ENCODE measurements at regions not wholly inside any gene's neighbourhood (a gene's known extent, or its start where the extent isn't known, plus 50 kb on each side); places are given as distances from the start of the nearest gene placed in this dataset.
A peak's percentile ranks its signal among the peaks of the same experiment; 100 is the strongest.
"Not testable (repeated sequence)": the region's sequence is repeated elsewhere in the genome, so short reads cannot be mapped to it uniquely, and the experiment has no call there.

- H3K4me3 ChIP-seq = no peak overlapping the region
- peaks cover 0 to 7% (median 0%) of the 10 kb centered on the region in 11 experiments; a peak in 4 of 22 replicates for H3K9me3 ChIP-seq (replicated peaks in 1 of 11)
- peak overlapping the region in 4 of 11 experiments; percentile 5 to 58 (median 22); a peak in 3 of 22 replicates for H3K27ac ChIP-seq
- H3K4me1 ChIP-seq = peaks cover 8 to 55% (median 43%) of the 10 kb centered on the region in 10 experiments; a peak in 17 of 20 replicates
- H3K36me3 ChIP-seq = no peaks in the 10 kb centered on the region
- no peaks in the 10 kb centered on the region for H3K27me3 ChIP-seq
- no peak overlapping the region; a peak in 1 of 22 replicates for H3K9ac ChIP-seq
- peak overlapping the region in 8 of 11 experiments; percentile 13 to 82 (median 64); a peak in 13 of 22 replicates for H3K4me2 ChIP-seq
- no peaks in the 10 kb centered on the region for H4K20me1 ChIP-seq
- TF ChIP-seq Cebpa-rat (IDR thresholded peaks at IDR 0.05) = no peak
Observed at GRCh38 chr6:44023586-44024454, 103.4 kb downstream of the MRPL14 start.

DNA sequence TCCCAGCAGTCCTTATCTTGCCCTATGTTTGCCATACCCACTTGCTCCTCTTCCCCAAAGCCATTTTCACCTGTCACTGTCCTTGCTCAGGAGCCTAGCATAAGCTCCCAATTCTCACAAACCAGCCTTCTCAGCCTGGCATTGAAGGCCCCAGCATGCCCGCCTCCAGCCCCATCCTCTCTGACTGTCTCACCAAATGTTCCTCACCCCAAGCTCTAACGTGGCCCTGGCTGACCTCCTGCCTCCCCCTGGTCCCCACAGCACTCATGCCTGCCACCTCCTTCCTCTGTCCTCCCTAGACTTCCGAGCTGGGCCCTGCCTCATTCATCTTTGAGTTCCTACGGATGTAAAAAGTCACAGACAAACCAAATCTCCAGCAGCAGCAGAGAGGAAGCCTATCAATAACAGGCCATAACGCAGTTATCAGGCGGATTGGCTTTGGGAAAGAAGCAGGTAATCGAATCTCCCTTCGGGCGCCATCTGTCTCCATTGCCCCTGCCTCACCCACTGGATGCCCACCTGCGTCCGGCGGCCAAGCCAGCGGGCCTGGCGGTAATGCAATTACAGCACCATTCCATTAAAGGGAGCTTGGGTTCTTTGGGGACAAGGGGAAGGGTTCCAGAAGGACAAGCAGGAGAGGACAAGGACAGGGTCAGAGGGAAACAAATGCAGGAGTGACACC is 104.4 kb downstream of the MRPL14 start:
- peaks cover 8 to 55% (median 43%) of the 10 kb centered on the region in 10 experiments; a peak in 17 of 20 replicates for H3K4me1 ChIP-seq
- H4K20me1 ChIP-seq = no peaks in the 10 kb centered on the region
- H3K4me3 ChIP-seq = no peak overlapping the region
- H3K9me3 ChIP-seq (replicated peaks in 1 of 11) = peaks cover 0 to 14% (median under 1%) of the 10 kb centered on the region in 11 experiments; a peak in 8 of 22 replicates
- H3K27ac ChIP-seq = peak overlapping the region in 4 of 11 experiments; percentile 26 to 58 (median 44); a peak in 5 of 22 replicates
- no peaks in the 10 kb centered on the region for H3K36me3 ChIP-seq
- no peak for TF ChIP-seq Cebpa-rat (IDR thresholded peaks at IDR 0.05)
- H3K4me2 ChIP-seq = peak overlapping the region in 6 of 11 experiments; percentile 2 to 82 (median 64); a peak in 10 of 22 replicates
- no peaks in the 10 kb centered on the region for H3K27me3 ChIP-seq
- H3K9ac ChIP-seq = no peak overlapping the region; a peak in 1 of 22 replicates

DNA sequence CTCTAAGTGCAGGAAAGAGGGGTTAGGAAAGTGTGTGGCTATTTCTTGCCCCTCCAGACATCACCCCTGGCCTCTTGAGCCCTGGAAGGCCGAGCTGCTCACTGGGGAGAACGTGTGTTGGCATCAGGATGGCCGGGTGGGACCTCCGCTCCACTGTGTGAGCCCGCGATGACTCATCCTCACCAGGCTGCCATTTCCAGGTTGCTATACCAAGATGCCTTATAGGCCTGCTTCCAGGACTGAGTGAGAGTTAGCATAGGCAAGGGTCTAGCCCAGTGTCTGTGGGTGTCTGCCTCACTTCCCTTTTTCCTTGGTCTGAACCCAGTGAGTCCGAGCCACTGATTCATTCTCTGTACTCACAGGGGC is 105.0 kb downstream of the MRPL14 start:
- Histone ChIP-seq H3K9me3 (replicated peaks in 1 of 11) (peaks cover 0 to 17% (median 4%) of the 10 kb centered on the region in 11 experiments; a peak in 8 of 22 replicates), H3K27ac (peak overlapping the region in 4 of 11 experiments; percentile 26 to 58 (median 44); a peak in 6 of 22 replicates), H3K27me3 (no peaks in the 10 kb centered on the region)

GRCh38 chr6:44021589-44022295 is 105.5 kb downstream of the MRPL14 start:
- H3K36me3 ChIP-seq = no peaks in the 10 kb centered on the region
- TF ChIP-seq Cebpa-rat (IDR thresholded peaks at IDR 0.05) = no peak
- no peaks in the 10 kb centered on the region for H3K27me3 ChIP-seq
- no peak overlapping the region for H3K4me3 ChIP-seq
- H3K4me1 ChIP-seq = peaks cover 8 to 55% (median 43%) of the 10 kb centered on the region in 10 experiments; a peak in 17 of 20 replicates
- peaks cover 0 to 21% (median 4%) of the 10 kb centered on the region in 11 experiments; a peak in 8 of 22 replicates for H3K9me3 ChIP-seq (replicated peaks in 1 of 11)
- H3K27ac ChIP-seq = peak overlapping the region in 4 of 11 experiments; percentile 26 to 58 (median 44); a peak in 6 of 22 replicates
- peak overlapping the region in 6 of 11 experiments; percentile 18 to 82 (median 64); a peak in 11 of 22 replicates for H3K4me2 ChIP-seq
- no peak overlapping the region for H3K9ac ChIP-seq
- H4K20me1 ChIP-seq = no peaks in the 10 kb centered on the region

More for the DNA sequence above, 105.0 kb downstream of the MRPL14 start:
- no peak overlapping the region for H3K4me3 ChIP-seq
- no peaks in the 10 kb centered on the region for H3K36me3 ChIP-seq
- no peak for TF ChIP-seq Cebpa-rat (IDR thresholded peaks at IDR 0.05)
- peak overlapping the region in 6 of 11 experiments; percentile 18 to 82 (median 64); a peak in 11 of 22 replicates for H3K4me2 ChIP-seq
- no peak overlapping the region for H3K9ac ChIP-seq
- H3K4me1 ChIP-seq = peaks cover 8 to 55% (median 43%) of the 10 kb centered on the region in 10 experiments; a peak in 17 of 20 replicates
- H4K20me1 ChIP-seq = no peaks in the 10 kb centered on the region

DNA sequence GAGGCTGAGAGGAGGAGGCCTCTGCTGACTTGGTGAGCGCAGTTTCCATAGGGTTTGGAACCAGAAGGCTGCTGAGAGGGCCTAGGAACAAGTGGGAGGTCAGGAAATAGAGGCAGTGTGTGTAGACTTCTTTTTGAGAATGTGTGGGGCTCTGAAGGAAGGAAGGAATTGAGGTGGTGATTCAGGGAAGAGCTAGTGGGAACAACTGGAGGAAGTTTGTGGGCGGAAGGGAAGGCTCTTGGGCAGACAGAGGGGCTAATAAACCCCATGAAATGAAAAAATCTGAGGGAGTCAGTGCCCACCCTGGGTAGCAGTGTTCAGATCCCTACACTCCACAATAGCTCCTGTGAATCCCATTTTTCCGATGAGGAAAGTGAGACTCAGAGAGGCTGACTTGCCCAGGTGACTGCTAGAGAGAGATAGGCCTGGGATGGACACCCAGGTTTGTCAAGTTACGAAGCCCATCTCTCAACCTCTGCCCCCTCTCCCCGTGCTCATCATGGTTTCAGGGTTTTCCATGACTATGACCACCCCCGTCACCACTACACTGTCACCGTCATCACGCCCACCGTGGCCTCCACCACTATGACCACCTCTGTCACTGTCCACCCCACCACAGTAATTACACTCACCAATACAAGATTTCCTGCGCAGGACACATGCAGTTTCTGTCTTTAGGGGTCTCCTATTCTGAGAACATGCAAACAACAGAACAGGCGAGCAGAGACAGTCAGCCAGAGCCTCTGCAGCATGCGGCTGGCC is 106.4 kb downstream of the MRPL14 start:
- no peak overlapping the region for H3K4me3 ChIP-seq
- no peaks in the 10 kb centered on the region for H3K27me3 ChIP-seq
- no peaks in the 10 kb centered on the region for H3K36me3 ChIP-seq
- H3K9ac ChIP-seq = no peak overlapping the region
- H3K4me1 ChIP-seq = peaks cover 8 to 55% (median 43%) of the 10 kb centered on the region in 10 experiments; a peak in 17 of 20 replicates
- H3K27ac ChIP-seq = peak overlapping the region in 2 of 11 experiments; percentile 7 to 18; a peak in 1 of 22 replicates
- H3K4me2 ChIP-seq = peak overlapping the region in 7 of 11 experiments; percentile 19 to 82 (median 58); a peak in 13 of 22 replicates
- peaks cover 0 to 21% (median 4%) of the 10 kb centered on the region in 11 experiments; a peak in 8 of 22 replicates for H3K9me3 ChIP-seq (replicated peaks in 1 of 11)
- TF ChIP-seq Cebpa-rat (IDR thresholded peaks at IDR 0.05) = no peak
- no peaks in the 10 kb centered on the region for H4K20me1 ChIP-seq

- Histone ChIP-seq H3K4me1 (peaks cover 8 to 52% (median 40%) of the 10 kb centered on the region in 10 experiments; a peak in 17 of 20 replicates), H3K27me3 (no peaks in the 10 kb centered on the region)
- no peak for TF ChIP-seq Cebpa-rat (IDR thresholded peaks at IDR 0.05)
Observed at GRCh38 chr6:44020148-44020547, 107.1 kb downstream of the MRPL14 start.

DNA sequence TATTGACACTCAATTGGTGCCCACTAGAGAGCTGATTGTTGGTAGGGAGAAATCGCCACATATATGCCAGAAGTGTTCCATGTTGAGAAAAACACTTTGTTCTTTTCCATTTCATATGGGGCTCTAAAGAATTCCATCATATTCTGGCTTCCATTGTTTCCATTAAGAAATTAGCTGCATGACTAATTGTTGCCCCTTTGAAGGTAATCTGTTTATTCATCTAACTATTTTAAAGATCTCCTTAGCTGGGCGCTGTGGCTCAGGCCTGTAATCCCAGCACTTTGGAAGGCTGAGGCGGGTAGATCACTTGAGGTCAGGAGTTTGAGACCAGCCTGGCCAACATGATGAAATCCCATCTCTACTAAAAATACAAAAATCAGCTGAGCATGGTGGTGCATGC is 109.9 kb downstream of the MRPL14 start:
- peak overlapping the region in 1 of 11 experiments; percentile 21; a peak in 1 of 22 replicates for H3K27ac ChIP-seq
- H3K9ac ChIP-seq = not testable (repeated sequence)

More at GRCh38 chr6:44020148-44020547, 107.1 kb downstream of the MRPL14 start:
- no peaks in the 10 kb centered on the region for H3K36me3 ChIP-seq
- peaks cover 0 to 21% (median 4%) of the 10 kb centered on the region in 11 experiments; a peak in 8 of 22 replicates for H3K9me3 ChIP-seq (replicated peaks in 1 of 11)
- H3K4me2 ChIP-seq = peak overlapping the region in 5 of 11 experiments; percentile 56 to 82 (median 65); a peak in 10 of 22 replicates
- H4K20me1 ChIP-seq = no peaks in the 10 kb centered on the region
- H3K4me3 ChIP-seq = no peak overlapping the region
- H3K9ac ChIP-seq = no peak overlapping the region
- H3K27ac ChIP-seq = peak overlapping the region in 1 of 11 experiments; percentile 7; a peak in 1 of 22 replicates

More for the DNA sequence above, 109.9 kb downstream of the MRPL14 start:
- Histone ChIP-seq H3K4me1 (peaks cover 0 to 37% (median 23%) of the 10 kb centered on the region in 10 experiments; a peak in 15 of 20 replicates), H3K9me3 (replicated peaks in 1 of 11) (peaks cover 5 to 45% (median 20%) of the 10 kb centered on the region in 11 experiments; a peak in 21 of 22 replicates)
- H3K4me2 ChIP-seq, H4K20me1 ChIP-seq, H3K4me3 ChIP-seq, H3K36me3 ChIP-seq, H3K27me3 ChIP-seq: not testable (repeated sequence)

Measured in BLaER1 treated with 17β-estradiol and CSF1 and Interleukin-3, amounts not matched to agents 10 nM and 100 nM (cell line).